ENCODE measurements at regions not wholly inside any gene's neighbourhood (a gene's known extent, or its start where the extent isn't known, plus 50 kb on each side); places are given as distances from the start of the nearest gene placed in this dataset.

DNA sequence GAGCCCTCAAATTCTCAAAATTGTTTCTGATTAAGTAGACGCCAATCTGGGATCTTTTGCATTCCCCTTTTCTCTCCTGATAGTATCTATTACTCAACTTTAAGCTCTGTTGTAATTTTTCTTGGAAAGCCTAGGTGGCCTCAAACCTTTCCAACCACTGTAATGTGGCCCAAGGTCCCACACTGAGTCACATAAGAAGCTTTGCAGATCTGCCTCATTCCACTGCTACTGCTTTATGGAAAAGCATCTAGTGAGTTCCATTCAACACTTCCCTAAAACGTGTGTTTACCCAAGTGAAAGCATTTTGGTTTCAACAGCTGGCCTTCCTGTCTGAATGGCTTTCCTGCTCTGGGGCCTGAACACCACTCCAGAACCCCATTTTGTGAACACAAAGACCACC is 493.6 kb upstream of the SPHKAP start:
- TF ChIP-seq AGO2 (optimal IDR thresholded peaks at IDR 0.05; ENCODE audit: low read depth, low read length): no peak
- no peak for TF ChIP-seq NKX3-1 (CRISPR knock-in tag; IDR thresholded peaks at IDR 0.05)
- TF ChIP-seq SIN3A (IDR thresholded peaks at IDR 0.05; ENCODE audit: borderline replicate concordance, low read depth, low read length): no peak
- no peak for TF ChIP-seq ZBTB43 (CRISPR knock-in tag; conservative IDR thresholded peaks at IDR 0.05)
- TF ChIP-seq POLR2A (IDR thresholded peaks at IDR 0.05; ENCODE audit: insufficient read depth in 1 of 2, low read depth in 2 of 2, low read length in 2 of 2): no peak
- no peak for TF ChIP-seq ZNF687 (CRISPR knock-in tag; IDR thresholded peaks at IDR 0.05)
- TF ChIP-seq HCFC1 (IDR thresholded peaks at IDR 0.05; ENCODE audit: low read depth, low read length): no peak
- TF ChIP-seq NFIC (IDR thresholded peaks at IDR 0.05; ENCODE audit: low read length): no peak
- TF ChIP-seq CTCF (CRISPR knock-in tag; IDR thresholded peaks at IDR 0.05): no peak
- no peak for TF ChIP-seq ZNF143 (CRISPR knock-in tag; IDR thresholded peaks at IDR 0.05)

Measured in HepG2 (cell line).